GM21423 (cell line): ENCODE measurements at regions not wholly inside any gene's neighbourhood (a gene's known extent, or its start where the extent isn't known, plus 50 kb on each side); places are given as distances from the start of the nearest gene placed in this dataset.
A peak's percentile ranks its signal among the peaks of the same experiment; 100 is the strongest.
"Not testable (repeated sequence)": the region's sequence is repeated elsewhere in the genome, so short reads cannot be mapped to it uniquely, and the experiment has no call there.

Experiments
- ATAC-seq: cut with Tn5 transposase; IDR thresholded peaks from one replicate; pipeline ENCODE4 v1.9.1; 2021; ENCODE audit warnings: mild to moderate bottlenecking, moderate library complexity; ENCODE audit not compliant: unreplicated experiment

GRCh38 chr2:205865905-205866441, 183.7 kb downstream of the NRP2 start:
- ATAC-seq: no peak

DNA sequence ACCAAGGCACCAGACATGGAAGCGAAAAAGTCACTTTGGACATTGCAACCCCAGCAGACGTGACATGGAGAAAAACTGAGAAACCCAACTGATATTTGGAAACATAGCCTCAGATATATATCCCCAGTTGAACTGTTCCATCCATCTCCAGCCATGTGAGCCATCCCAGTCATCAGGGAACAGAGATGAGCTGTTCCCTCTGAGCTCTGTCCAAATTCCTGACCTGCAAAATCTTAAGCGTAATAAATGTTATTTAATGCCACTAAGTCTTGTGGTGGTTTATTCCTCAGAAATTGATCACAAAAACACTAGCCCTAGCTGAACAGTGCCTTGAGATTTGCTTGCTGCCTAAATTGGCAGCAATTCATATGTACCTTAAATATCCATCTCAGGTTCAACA, 182.8 kb downstream of the NRP2 start:
- no peak for ATAC-seq

GRCh38 chr2:205864491-205864890, 182.2 kb downstream of the NRP2 start:
- no peak for ATAC-seq

- not testable (repeated sequence) for ATAC-seq
Observed at GRCh38 chr2:205862761-205863160, 180.5 kb downstream of the NRP2 start.

DNA sequence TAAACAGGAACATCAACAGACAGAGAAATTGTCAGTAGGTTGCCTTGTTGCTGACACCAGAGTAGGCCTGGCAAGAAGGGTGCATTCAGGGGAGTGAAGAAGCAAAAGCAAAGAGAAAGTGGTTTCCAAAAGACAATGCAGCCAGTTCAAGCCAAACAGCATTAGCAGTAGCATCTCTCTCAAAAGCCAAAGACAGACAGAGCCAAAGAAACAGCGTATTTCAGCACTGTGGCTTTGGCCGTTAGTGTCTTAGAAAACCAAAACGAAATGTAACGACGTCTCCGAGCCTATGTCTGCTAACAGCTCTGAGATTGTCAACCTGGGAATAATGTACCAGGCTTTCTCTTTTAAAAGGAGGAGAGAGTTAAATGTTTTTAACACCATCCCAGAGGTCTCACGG, 178.6 kb downstream of the NRP2 start:
- ATAC-seq: no peak

DNA sequence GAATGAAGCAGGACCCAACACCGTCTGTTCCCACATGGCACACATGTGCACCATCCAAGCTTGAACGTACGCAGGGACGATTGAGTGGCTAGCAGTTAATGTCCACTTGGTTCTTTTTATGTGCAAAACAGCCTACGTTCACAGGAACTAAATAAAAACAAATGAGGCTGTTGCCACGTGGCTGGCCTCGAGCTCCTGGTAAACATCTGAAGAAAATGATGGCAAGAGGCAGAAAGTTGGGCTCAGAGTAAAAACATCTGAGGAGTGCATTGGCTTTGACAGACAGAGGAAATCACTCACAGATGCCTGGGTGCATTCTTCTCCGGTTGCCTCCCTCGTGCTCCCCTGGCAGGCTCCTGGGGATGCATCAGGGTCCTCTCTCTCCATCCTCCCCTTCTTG, 177.9 kb downstream of the NRP2 start:
- no peak for ATAC-seq

- no peak for ATAC-seq
Observed at GRCh38 chr2:205858881-205859441, 176.7 kb downstream of the NRP2 start.

GRCh38 chr2:205858275-205858674, 176.0 kb downstream of the NRP2 start:
- ATAC-seq: no peak

DNA sequence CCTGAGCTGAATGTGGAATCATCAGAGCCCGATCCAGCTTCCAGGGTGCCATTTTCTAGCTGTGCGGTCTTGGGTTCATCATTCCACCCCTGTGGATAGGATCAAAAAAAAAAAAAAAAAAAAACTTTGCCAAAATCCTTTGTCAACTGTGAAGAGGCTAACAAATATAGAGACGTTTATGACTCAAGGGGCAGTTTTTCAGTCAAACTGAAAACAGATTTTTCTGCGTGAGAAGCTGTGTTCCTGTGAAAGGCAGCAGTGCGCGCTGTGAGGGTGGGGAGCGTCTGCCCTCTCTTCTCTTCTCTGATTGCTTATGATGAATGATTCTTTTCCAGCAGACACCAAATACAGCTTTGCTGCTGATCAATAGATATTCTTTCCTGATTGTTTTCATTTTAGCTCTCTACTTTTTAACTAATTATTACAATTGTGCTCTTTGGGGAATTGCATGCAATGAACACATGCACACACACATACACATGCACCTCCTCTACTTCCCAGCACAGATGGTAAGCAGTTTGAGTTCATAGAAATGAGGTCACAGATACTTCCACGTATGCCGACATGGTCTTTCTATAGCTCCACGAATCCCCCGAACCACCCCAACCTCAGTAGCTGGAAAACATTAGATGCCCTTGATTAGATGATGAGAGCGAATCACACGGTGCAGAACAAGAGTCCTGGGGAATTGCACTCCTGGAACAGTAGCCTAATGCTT, 175.4 kb downstream of the NRP2 start:
- peak; percentile 58 for ATAC-seq

- ATAC-seq: no peak
Observed at GRCh38 chr2:205852457-205852856, 170.2 kb downstream of the NRP2 start.

DNA sequence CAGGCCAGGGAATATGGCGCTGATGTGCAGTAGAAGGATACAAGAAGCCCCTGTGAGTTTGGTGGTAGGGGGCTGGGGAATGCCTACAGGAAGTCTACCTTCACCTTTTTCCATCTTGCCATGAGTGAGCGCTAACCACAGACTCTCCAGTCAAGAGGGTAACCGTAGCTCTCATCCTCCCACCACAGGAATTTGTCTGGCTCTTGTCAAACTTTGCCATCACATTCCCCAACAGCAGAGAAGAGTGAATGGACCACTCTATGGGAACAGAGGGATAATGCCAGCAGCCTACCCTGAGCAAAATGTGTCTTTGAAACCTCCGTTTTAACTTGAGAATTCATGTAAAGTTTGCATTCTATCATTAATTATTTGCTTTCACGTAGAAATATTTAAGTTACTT, 168.3 kb downstream of the NRP2 start:
- no peak for ATAC-seq

GRCh38 chr2:205850132-205850531, 167.8 kb downstream of the NRP2 start:
- ATAC-seq: no peak

DNA sequence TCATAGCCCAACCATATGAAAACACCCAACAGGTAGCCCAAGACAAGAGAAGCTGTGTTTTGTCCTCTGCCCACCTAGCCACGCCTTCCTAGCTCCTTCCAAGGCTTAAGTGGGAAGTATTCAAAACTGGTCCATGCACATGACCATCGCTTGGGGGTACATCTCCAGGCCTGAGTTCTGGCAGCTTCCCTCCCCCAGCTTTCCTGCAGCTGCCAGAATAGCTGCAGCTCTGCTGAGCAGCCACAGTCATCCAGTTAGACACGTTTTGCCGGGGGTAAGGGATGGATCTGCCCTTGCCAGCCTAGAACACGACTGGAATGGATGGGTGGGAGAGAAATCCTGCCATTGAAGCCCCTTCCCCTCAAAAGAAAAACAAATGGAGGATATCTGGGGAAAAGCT, 166.8 kb downstream of the NRP2 start:
- no peak for ATAC-seq

- no peak for ATAC-seq
Observed at GRCh38 chr2:205848601-205849000, 166.3 kb downstream of the NRP2 start.
